ENCODE measurements at regions not wholly inside any gene's neighbourhood (a gene's known extent, or its start where the extent isn't known, plus 50 kb on each side); places are given as distances from the start of the nearest gene placed in this dataset.

- TF ChIP-seq POLR2A (IDR thresholded peaks at IDR 0.05; ENCODE audit: borderline replicate concordance, extremely low read depth, insufficient read depth, insufficient read length) (no peak), EGR1 (IDR thresholded peaks at IDR 0.05; ENCODE audit: low read depth) (no peak), JUND (IDR thresholded peaks at IDR 0.05) (no peak), CTCF (IDR thresholded peaks at IDR 0.05 in 2 of 3, conservative IDR thresholded peaks at IDR 0.05 in 1 of 3; ENCODE audit: borderline replicate concordance in 1 of 3, insufficient read depth in 1 of 3, low read depth in 2 of 3, low read length in 2 of 3) (no peak), ATF3 (IDR thresholded peaks at IDR 0.05) (no peak), REST (IDR thresholded peaks at IDR 0.05; ENCODE audit: low read depth) (no peak), RAD21 (IDR thresholded peaks at IDR 0.05; ENCODE audit: low read depth) (no peak), ZNF274 (IDR thresholded peaks at IDR 0.05; ENCODE audit: low read depth, low read length) (no peak), TCF7L2 (IDR thresholded peaks at IDR 0.05; ENCODE audit: borderline replicate concordance, extremely low read depth, insufficient read depth, insufficient read length) (no peak), EZH2phosphoT487 (IDR thresholded peaks at IDR 0.05; ENCODE audit: borderline replicate concordance) (no peak)
Measured at GRCh38 chr5:74098456-74098855, 472.5 kb downstream of the ARHGEF28 start.
